Mucosa of descending colon (tissue), 3 donors: ENCODE measurements at regions not wholly inside any gene's neighbourhood (a gene's known extent, or its start where the extent isn't known, plus 50 kb on each side); places are given as distances from the start of the nearest gene placed in this dataset.
A peak's percentile ranks its signal among the peaks of the same experiment; 100 is the strongest.

Experiments used
- ATAC-seq: fragments of 200-7000 bp; cut with Tn5 transposase; one replicate; pipeline ENCODE4 v1.9.1; 2020; ENCODE audit warnings: mild to moderate bottlenecking, moderate library complexity
- DNase-seq, 3 donors: peaks; one replicate each; pipeline ENCODE4 v3.0.0-alpha.2; 2020
- H3K36me3 ChIP-seq: fragments of 200-600 bp; one replicate; pipeline ENCODE4 v1.8.0; 2021; ENCODE audit warnings: low read depth, mild to moderate bottlenecking
- H3K4me1 ChIP-seq: fragments of 200-600 bp; one replicate; pipeline ENCODE4 v1.8.0; 2021; ENCODE audit warnings: low read depth, mild to moderate bottlenecking
- H3K4me3 ChIP-seq: fragments of 200-600 bp; one replicate; pipeline ENCODE4 v1.8.0; 2021; ENCODE audit warnings: mild to moderate bottlenecking
- H3K9me3 ChIP-seq: fragments of 200-600 bp; one replicate; pipeline ENCODE4 v1.8.0; 2021; ENCODE audit warnings: mild to moderate bottlenecking
- CTCF ChIP-seq: fragments of 200-600 bp; IDR thresholded peaks from one replicate; pipeline ENCODE4 v1.8.0; 2022; ENCODE audit warnings: antibody characterized with exemption, mild to moderate bottlenecking
- intact Hi-C, 2 donors: fragments of 100-400 bp; cut with DNase I in 1 of 2; cut with micrococcal nuclease in 1 of 2; formaldehyde crosslinking; loops; one replicate each; pipeline versions ENCODE4 v1.11.0 to v1.11.1; 2022; cut with DNase I, micrococcal nuclease
- donor health status: DM: no; HTN: no; CAD: no; lungs with moderate emphysema.
- donor health status: DM: no; HTN: no; CAD: no.
- donor health status: DM: no; HTN: yes; CAD: no.

- ATAC-seq (peak; percentile 75), DNase-seq (no peak)
- Histone ChIP-seq H3K4me1 (no peaks in the 10 kb centered on the region), H3K36me3 (no peaks in the 10 kb centered on the region), H3K9me3 (no peaks in the 10 kb centered on the region), H3K4me3 (no peak overlapping the region)
- intact Hi-C loops = no loop called here
- no peak for TF ChIP-seq CTCF
These were observed 321.8 kb downstream of the ZEB2 start for GRCh38 chr2:144198116-144198515.

- DNase-seq (no peak), ATAC-seq (no peak)
- Histone ChIP-seq H3K4me1 (no peaks in the 10 kb centered on the region), H3K36me3 (no peaks in the 10 kb centered on the region), H3K9me3 (no peaks in the 10 kb centered on the region), H3K4me3 (no peak overlapping the region)
- TF ChIP-seq CTCF = no peak
- intact Hi-C loops = no loop called here
These were observed 325.4 kb downstream of the ZEB2 start for GRCh38 chr2:144194326-144195071.

GRCh38 chr2:144190908-144191605, 328.9 kb downstream of the ZEB2 start:
- no peaks in the 10 kb centered on the region for H3K9me3 ChIP-seq
- H3K4me1 ChIP-seq = no peaks in the 10 kb centered on the region
- H3K4me3 ChIP-seq = no peak overlapping the region
- ATAC-seq (no peak), DNase-seq (no peak)
- intact Hi-C loops = no loop called here
- TF ChIP-seq CTCF = no peak
- no peaks in the 10 kb centered on the region for H3K36me3 ChIP-seq

- intact Hi-C loops = no loop called here
- Histone ChIP-seq H3K4me3 (no peak overlapping the region), H3K4me1 (no peaks in the 10 kb centered on the region), H3K9me3 (no peaks in the 10 kb centered on the region), H3K36me3 (no peaks in the 10 kb centered on the region)
- TF ChIP-seq CTCF = no peak
- peak; percentile 79 for ATAC-seq
- DNase-seq = peak in 1 of 3 donors; percentile 16
These were observed 336.2 kb downstream of the ZEB2 start for GRCh38 chr2:144183727-144184126.

GRCh38 chr2:144181001-144181400, 338.9 kb downstream of the ZEB2 start:
- TF ChIP-seq CTCF = no peak
- no peaks in the 10 kb centered on the region for H3K36me3 ChIP-seq
- H3K4me3 ChIP-seq = no peak overlapping the region
- intact Hi-C loops = no loop called here
- no peaks in the 10 kb centered on the region for H3K4me1 ChIP-seq
- H3K9me3 ChIP-seq = no peaks in the 10 kb centered on the region
- DNase-seq = no peak
- ATAC-seq = no peak
